K562 (cell line): ENCODE measurements at regions not wholly inside any gene's neighbourhood (a gene's known extent, or its start where the extent isn't known, plus 50 kb on each side); places are given as distances from the start of the nearest gene placed in this dataset.

Experiments
- ATAC-seq: fragments of 200-7000 bp; cut with Tn5 transposase; 3 replicates; pipeline ENCODE4 v1.9.1; 2020; ENCODE audit warnings: moderate library complexity
- BruUV-seq: library from RNA; stranded (reverse); fragments of 400-500 nt; replicated peaks from 2 replicates; lab custom pipeline; 2021; lab: Mats Ljungman, UMichigan
- CTCF ChIA-PET: fragments of 300-600 bp; formaldehyde crosslinking; extraction: SDS; loops from one replicate; lab custom pipeline; 2021; ENCODE audit warnings: low intra/inter-chr PET ratio; lab: Yijun Ruan, JAX
- POLR2A ChIA-PET: fragments of 300-600, 350-650 bp; sonication (Branson Sonifier 250); formaldehyde crosslinking; extraction: SDS; loops from one replicate; lab custom pipeline; 2021; ENCODE audit warnings: antibody characterized with exemption, inconsistent platforms; lab: Yijun Ruan, JAX
- DNase-seq, 4 experiments: peaks; one replicate each; pipeline versions ENCODE4 v3.0.0 to v3.0.0-alpha.2; 2011 to 2018; ENCODE audit warnings: low spot score in 3 of 4, mixed read lengths in 3 of 4; ENCODE audit errors: extremely low read depth in 1 of 4
- FAIRE-seq: peaks from 2 replicates; lab custom pipeline; 2011; peaks lifted over from hg19 to GRCh38; lab: Jason Lieb, UNC
- H2AFZ ChIP-seq: 2 replicates; pipeline ENCODE4 v1.6.0; 2011; ENCODE audit warnings: low read depth, low read length, control low read depth, inconsistent platforms
- H3K27ac ChIP-seq: fragments of 200-600 bp; 3 replicates; pipeline ENCODE4 v1.8.0; 2011; ENCODE audit warnings: low read depth, mild to moderate bottlenecking, control low read depth, inconsistent platforms, low read length, moderate library complexity, mixed read lengths; ENCODE audit errors: extremely low read depth
- H3K27me3 ChIP-seq, 2 experiments: fragments of 300-600 bp in 1 of 2; 2 replicates in 1 of 2; 3 replicates in 1 of 2; pipeline versions ENCODE4 v1.6.0 to v1.8.0; 2011; ENCODE audit warnings: inconsistent platforms in 2 of 2, low read length in 2 of 2, mild to moderate bottlenecking in 1 of 2, mixed read lengths in 1 of 2, moderate library complexity in 1 of 2; ENCODE audit not compliant: control insufficient read depth in 2 of 2, insufficient read depth in 2 of 2
- H3K36me3 ChIP-seq: fragments of 300-600 bp; 3 replicates; pipeline ENCODE4 v1.8.0; 2011; ENCODE audit warnings: mild to moderate bottlenecking, low read length, inconsistent platforms; ENCODE audit not compliant: control insufficient read depth, insufficient read depth
- H3K4me1 ChIP-seq, 2 experiments: fragments of 200-600 bp in 1 of 2; replicated peaks in 1 of 2; 2 replicates in 1 of 2; 3 replicates in 1 of 2; pipeline versions ENCODE4 v1.5.1 to v1.8.0; 2011; ENCODE audit warnings: inconsistent platforms in 2 of 2, low read length in 2 of 2, mild to moderate bottlenecking in 1 of 2, mixed read lengths in 1 of 2, moderate library complexity in 1 of 2; ENCODE audit not compliant: control insufficient read depth in 2 of 2, insufficient read depth in 2 of 2
- H3K4me2 ChIP-seq: 2 replicates; pipeline ENCODE4 v1.6.1; 2011; ENCODE audit warnings: low read length, control low read depth, inconsistent platforms, mixed read lengths; ENCODE audit not compliant: insufficient read depth
- H3K4me3 ChIP-seq: fragments of 200-600 bp; sonication (generic), shearing (Covaris generic); 2 replicates; pipeline ENCODE4 v1.5.1; 2016; ENCODE audit warnings: control low read depth, inconsistent platforms
- H3K79me2 ChIP-seq: fragments of 200-600 bp; 3 replicates; pipeline ENCODE4 v1.8.0; 2011; ENCODE audit warnings: low read length, inconsistent platforms; ENCODE audit not compliant: control insufficient read depth, insufficient read depth
- H3K9ac ChIP-seq, 2 experiments: 2 replicates each; pipeline versions ENCODE4 v1.6.0 to v1.6.1; 2011; ENCODE audit warnings: low read depth in 2 of 2, low read length in 2 of 2, control low read depth in 1 of 2, inconsistent platforms in 1 of 2, mild to moderate bottlenecking in 1 of 2, mixed read lengths in 1 of 2; ENCODE audit not compliant: insufficient read depth in 1 of 2
- H3K9me1 ChIP-seq: one replicate; pipeline ENCODE4 v1.6.0; 2011; ENCODE audit warnings: inconsistent platforms, mild to moderate bottlenecking, low read length, moderate library complexity; ENCODE audit not compliant: control insufficient read depth, insufficient read depth
- H3K9me3 ChIP-seq: replicated peaks from 2 replicates; pipeline ENCODE4 v1.5.1; 2011; ENCODE audit warnings: low read depth, low read length, inconsistent platforms; ENCODE audit not compliant: control insufficient read depth, insufficient read depth
- H4K20me1 ChIP-seq: replicated peaks from 2 replicates; pipeline ENCODE4 v1.6.1; 2011; ENCODE audit warnings: low read length, inconsistent platforms, mixed read lengths; ENCODE audit not compliant: control insufficient read depth, insufficient read depth
- CBFA2T3 ChIP-seq: fragments of 450-650 bp; IDR thresholded peaks from 2 replicates; pipeline ENCODE4 v1.6.1; 2017
- JUND ChIP-seq, 2 experiments: IDR thresholded peaks; 2 replicates in 1 of 2; 3 replicates in 1 of 2; pipeline ENCODE4 v1.6.1; 2011; ENCODE audit warnings: borderline replicate concordance in 2 of 2, low read depth in 2 of 2, low read length in 2 of 2, improper control_type of control experiment in 1 of 2, missing biosample characterization in 1 of 2, missing genetic modification characterization in 1 of 2, missing genetic modification reagents in 1 of 2
- WGBS: fragments of 100-300 bp; shearing (Covaris generic); methylation state at CpG from one replicate; pipeline ENCODE4 v1.1.6; 2016; ENCODE audit warnings: low coverage, mixed read lengths; ENCODE audit not compliant: insufficient coverage; ENCODE audit errors: missing lambda C conversion rate; 5-methylcytosine and 5-hydroxymethylcytosine counted together
- in situ Hi-C: fragments of 300-500 bp; cut with MboI; formaldehyde crosslinking; loops from 4 replicates; pipeline ENCODE4 v1.15.0; 2018; ENCODE audit warnings: inconsistent platforms, mixed read lengths
- intact Hi-C: fragments of 100-400 bp; cut with micrococcal nuclease; formaldehyde crosslinking; loops from 2 replicates; pipeline ENCODE4 v1.14.2; 2022
- TF ChIP-seq, protein P1 (sequence below), 3 experiments: IDR thresholded peaks in 2 of 3; conservative IDR thresholded peaks in 1 of 3; 2 replicates each; pipeline ENCODE4 v1.5.1; 2011 to 2012; ENCODE audit warnings: low read length in 3 of 3, mild to moderate bottlenecking in 3 of 3, control low read depth in 2 of 3, improper control_type of control experiment in 1 of 3, inconsistent platforms in 1 of 3, low read depth in 1 of 3, mixed read lengths in 1 of 3, moderate library complexity in 1 of 3; ENCODE audit not compliant: insufficient read depth in 2 of 3
- TF ChIP-seq, protein P2 (sequence below): IDR thresholded peaks from 3 replicates; pipeline ENCODE4 v1.6.1; 2011; ENCODE audit warnings: borderline replicate concordance, mild to moderate bottlenecking; ENCODE audit not compliant: insufficient read length, insufficient read depth

DNA sequence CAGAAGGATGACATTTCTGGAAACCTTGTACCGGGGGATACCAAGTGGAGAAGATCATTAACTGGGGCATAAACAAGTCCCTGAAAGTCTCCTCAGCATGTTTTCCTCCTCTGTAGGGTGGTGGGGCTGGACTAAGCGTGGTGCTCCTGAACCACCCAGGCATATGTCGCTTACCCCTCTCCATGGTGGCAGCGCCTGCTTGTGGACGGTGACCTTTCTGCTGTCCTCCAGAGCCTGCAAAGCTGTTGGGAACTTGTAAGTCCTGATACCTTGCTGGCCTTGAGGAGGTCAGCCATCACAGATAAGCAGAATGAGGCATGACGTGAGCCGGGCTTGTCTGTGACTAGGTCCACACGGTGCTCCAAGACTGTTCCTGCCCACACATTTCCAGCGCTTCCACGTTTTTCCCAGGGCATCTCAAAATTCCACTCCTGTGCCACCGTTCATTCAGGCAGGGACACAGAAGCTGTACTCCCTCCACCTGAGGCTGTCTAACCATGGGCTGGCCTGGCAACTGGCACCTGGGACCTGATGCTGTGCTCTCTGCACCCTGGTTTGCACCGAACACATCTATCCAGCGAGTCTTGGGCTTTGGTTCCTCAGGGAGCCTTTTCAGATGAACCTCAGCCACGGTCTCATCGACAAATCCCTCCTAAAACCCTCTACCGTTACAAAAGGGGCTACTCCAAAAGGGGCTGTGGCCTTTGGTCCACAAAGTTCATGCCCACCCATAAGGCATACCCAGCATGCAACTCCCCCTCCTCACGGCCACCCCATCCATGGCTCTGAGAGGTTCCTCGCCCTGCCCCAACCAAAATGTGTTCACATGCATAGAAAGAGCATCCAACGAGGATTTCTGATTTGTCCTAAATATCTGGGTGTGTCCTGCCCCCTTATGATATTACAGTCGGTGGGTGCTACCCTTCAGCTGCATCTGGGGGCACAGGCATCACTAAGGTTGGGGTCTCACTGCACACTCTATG is 199.6 kb upstream of the DIO3 start:
- in situ Hi-C loops = no loop called here
- Histone ChIP-seq H3K4me3 (no peak overlapping the region), H3K27ac (no peak overlapping the region), H3K4me1 (peaks cover 25 to 30% of the 10 kb centered on the region in 2 experiments; a peak in 4 of 5 replicates), H3K27me3 (peaks cover 2 to 25% of the 10 kb centered on the region in 2 experiments; a peak in 3 of 5 replicates), H3K9me3 (no peaks in the 10 kb centered on the region), H3K4me2 (peak overlapping the region; percentile 11; the same call in 1 of the 2 replicates), H3K9ac (no peak overlapping the region), H3K79me2 (no peaks in the 10 kb centered on the region), H3K9me1 (no peaks in the 10 kb centered on the region), H2AFZ (peak overlapping the region; percentile 63), H4K20me1 (no peaks in the 10 kb centered on the region), H3K36me3 (no peaks in the 10 kb centered on the region)
- DNase-seq = peak; percentile 18 to 37 (median 22)
- CTCF ChIA-PET = no interaction called here
- TF ChIP-seq, protein P1, sequence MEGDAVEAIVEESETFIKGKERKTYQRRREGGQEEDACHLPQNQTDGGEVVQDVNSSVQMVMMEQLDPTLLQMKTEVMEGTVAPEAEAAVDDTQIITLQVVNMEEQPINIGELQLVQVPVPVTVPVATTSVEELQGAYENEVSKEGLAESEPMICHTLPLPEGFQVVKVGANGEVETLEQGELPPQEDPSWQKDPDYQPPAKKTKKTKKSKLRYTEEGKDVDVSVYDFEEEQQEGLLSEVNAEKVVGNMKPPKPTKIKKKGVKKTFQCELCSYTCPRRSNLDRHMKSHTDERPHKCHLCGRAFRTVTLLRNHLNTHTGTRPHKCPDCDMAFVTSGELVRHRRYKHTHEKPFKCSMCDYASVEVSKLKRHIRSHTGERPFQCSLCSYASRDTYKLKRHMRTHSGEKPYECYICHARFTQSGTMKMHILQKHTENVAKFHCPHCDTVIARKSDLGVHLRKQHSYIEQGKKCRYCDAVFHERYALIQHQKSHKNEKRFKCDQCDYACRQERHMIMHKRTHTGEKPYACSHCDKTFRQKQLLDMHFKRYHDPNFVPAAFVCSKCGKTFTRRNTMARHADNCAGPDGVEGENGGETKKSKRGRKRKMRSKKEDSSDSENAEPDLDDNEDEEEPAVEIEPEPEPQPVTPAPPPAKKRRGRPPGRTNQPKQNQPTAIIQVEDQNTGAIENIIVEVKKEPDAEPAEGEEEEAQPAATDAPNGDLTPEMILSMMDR (IDR thresholded peaks at IDR 0.05 in 2 of 3, conservative IDR thresholded peaks at IDR 0.05 in 1 of 3; ENCODE audit: insufficient read depth in 2 of 3, low read depth in 1 of 3, low read length in 3 of 3) = peak in 1 of 3 experiments; percentile 19; a peak in 1 of 6 replicates
- 0 out of 2 replicates have a peak, but pooled peaks have one; percentile 17 for TF ChIP-seq JUND (IDR thresholded peaks at IDR 0.05; ENCODE audit: borderline replicate concordance, low read depth, low read length)
- TF ChIP-seq JUND (tag; IDR thresholded peaks at IDR 0.05; ENCODE audit: borderline replicate concordance, low read depth, low read length) = no peak
- TF ChIP-seq, protein P2, sequence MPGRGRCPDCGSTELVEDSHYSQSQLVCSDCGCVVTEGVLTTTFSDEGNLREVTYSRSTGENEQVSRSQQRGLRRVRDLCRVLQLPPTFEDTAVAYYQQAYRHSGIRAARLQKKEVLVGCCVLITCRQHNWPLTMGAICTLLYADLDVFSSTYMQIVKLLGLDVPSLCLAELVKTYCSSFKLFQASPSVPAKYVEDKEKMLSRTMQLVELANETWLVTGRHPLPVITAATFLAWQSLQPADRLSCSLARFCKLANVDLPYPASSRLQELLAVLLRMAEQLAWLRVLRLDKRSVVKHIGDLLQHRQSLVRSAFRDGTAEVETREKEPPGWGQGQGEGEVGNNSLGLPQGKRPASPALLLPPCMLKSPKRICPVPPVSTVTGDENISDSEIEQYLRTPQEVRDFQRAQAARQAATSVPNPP = no peak
- peak; percentile 47; the same call in 1 of the 2 replicates for TF ChIP-seq CBFA2T3
- intact Hi-C loops = loop anchor here (5.0 kb wide), 1 partner anchor 266 kb away; no protein-coding TSS in a partner anchor
- BruUV-seq = no TSS peak
- FAIRE-seq = no peak
- 26% methylated on average over 16 of the region's 20 CpGs for WGBS
- POLR2A ChIA-PET = interaction anchor here (0.5 to 0.6 kb wide), 2 partner anchors 11 to 12 kb away, joined by 3 read pairs; no protein-coding TSS in a partner anchor
- peak; percentile 41 for ATAC-seq
